NCI-H526 treated with DMSO at 0.1 percent for 48 hours (cell line): ENCODE measurements at regions not wholly inside any gene's neighbourhood (a gene's known extent, or its start where the extent isn't known, plus 50 kb on each side); places are given as distances from the start of the nearest gene placed in this dataset.

ENCODE experiments used
- DNase-seq: peaks from one replicate; lab custom pipeline; 2025; lab: John Stamatoyannopoulos, UW

- DNase-seq, result no peak
Observed at GRCh38 chr16:86296256-86296655, 214.1 kb upstream of the FOXF1 start.

DNA sequence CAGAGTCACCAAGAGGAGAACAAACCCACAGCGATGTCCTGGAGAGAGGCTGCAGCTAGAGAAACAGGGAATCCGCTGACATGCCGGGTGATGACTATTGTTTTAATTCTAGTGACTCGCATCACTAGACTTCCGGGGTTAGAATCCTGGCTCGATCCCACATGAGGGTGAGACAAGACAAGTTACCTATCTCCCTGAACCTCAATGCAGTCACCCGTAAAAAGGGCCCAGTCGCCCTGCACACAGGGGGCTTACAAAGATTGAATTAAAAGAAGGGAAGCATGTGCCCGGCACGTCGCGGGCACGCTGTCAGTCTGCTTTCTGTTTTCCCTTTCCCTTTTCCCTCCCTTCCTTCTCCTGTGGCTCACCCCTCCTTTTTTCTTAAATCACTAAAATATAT lies 212.9 kb upstream of the FOXF1 start:
- DNase-seq, result no peak

DNA sequence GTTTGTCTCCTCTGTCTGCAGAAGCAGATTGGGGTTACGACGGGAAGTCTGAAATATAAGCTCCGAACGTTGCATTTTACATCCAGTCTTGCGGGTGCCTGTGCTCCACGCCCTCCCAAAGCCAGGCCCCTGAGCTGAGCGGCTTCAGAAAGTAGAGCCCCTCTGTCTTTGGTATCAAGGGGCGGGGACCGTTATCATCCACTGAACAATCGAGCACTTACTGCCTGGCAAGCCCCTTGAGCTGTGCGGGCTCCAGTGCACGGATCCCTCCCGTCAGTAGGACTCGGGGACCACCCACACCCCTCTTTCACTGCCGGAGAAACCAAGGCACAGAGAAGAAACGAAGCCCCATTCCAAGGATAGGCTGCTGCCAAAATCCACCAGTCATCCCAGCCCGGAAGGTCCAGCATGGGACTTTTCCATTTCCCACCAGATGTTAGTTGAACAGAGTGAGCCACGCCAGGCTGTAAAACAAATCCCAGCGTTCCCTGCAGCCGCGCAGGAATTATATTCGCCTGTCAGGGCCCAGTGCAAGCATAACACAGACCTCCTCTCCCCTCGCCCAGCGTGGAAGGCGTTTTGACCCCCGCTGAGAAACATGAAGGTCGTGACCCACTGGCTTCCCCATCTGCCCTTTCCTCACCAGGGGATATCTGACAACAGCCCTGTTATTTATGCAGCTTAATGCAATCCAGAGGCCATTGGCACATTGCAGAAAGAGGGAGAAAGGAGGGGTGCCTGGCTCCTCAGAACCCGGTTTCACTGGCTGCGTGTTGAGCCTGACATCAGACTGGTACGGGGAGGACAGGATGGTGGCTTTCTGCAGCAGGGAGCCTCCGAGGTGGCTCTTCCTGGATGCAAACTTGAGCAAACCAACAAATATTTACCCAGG lies 212.2 kb upstream of the FOXF1 start:
- no peak for DNase-seq

DNA sequence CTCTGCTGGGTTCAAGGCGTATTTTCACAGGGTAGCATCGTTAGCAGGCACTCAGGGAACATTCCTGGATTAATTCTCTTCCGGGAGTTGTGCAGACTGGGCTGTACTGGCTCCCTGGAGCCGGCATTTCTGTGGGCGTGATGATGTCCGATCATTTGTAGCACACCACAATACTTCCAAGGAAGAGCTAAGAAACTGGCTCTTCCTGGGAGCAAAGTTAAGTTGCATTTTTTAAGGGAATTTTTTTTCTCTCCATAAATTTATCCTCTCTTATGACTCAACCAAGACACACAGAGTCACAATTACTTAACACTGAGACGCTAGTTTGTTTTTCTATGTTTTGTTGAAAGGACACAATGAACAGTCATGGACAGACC lies 211.6 kb upstream of the FOXF1 start:
- DNase-seq, result no peak

DNA sequence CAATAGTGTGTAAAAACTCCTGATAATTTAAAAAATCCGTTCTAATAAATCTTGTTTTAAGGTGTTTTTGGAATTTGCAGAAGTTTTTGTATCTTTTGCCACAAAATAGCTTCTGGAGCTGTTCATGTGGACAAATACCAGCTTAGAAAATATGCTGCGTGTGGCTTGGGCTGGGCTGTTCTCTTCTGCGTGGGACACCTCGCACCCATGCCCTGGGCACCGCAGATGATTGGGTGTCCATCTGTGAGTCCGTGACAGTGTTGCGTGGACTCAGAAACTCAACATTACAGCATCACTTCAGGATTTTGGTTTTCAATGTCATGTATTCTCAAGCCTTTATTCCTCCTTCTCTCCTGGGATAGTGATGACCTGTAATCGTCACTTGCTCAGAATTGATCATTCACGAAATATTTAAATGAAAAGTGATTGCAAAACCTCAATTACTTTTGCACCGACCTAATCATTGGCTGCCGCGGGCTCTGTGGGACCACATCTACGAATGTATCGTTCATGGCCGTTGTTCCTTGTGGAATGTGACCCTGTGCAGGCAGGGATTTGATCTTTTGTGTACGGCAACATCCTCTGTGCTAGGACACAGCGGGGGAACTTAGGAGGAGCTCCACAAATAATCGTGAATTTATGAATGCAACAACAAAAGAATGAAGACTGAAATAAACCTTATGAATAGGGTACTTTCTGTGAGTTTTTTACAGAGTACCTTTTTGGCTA lies 210.3 kb upstream of the FOXF1 start:
- no peak for DNase-seq

DNA sequence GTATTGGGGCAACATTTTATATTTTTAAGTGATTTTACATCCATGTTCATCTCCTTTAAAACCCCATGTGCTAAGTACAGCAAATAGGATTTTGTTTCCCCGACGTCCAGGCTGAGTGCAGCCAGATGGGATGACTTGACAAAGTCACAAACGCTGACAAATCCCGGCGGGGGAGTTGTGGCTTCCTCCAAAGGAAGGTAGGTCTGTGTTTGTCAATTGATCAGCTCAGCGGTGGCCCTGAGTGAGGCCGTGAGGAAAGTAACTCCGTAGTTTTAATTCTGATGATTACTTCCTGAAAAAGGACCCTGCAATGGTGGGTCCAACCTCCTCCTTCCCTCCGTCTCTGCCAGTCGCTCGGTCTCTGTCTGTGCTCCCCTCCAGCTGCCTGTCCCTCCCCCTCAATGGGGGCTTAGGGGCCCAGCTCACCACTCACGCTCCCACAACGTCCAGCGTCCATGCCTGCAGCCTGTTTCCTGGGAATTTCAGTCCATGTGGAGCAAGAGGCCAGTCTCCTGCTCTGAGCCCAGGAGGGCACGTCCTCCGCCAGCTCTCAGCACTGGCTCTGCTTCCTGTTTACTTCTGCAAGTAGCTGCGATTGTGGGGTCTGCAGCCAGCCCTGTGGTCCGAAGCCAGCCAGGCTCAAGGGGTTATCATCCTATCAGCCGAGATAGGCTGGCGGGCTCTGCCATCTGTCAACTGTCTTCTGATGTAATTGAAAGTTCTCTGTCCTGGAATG lies 209.4 kb upstream of the FOXF1 start:
- no peak for DNase-seq

DNA sequence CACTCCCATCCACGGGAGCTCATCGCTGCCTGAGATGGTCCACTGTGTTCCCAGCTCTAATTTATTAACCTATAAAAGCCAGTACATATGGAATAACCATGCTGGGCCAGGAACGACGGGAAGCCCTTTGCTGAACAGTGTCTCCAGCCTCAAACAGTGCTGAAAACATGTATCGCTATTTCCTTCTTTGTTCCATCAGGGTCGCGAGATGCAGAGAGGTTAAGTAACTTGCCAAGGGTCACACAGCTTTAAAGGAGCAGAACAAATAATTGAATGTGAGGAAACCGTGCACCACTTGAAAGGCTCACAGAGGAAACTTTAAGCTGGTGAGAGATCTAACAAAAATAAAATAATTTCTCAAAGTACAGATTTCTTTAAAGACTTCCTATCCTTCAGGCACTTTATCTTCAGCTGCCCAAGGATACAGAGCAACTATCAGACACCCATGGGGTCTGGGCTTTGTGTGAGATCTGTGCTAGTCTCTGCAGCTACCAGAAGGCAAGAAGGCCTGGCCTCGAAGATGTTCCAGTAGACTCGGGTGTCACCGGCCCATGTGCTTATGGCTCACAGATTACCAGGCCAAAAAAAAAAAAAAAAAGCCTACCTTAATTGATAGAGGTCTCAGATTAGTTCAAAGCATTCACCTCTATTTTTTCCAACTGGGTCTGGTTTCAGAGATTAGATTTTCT lies 207.8 kb upstream of the FOXF1 start:
- DNase-seq, result no peak

DNA sequence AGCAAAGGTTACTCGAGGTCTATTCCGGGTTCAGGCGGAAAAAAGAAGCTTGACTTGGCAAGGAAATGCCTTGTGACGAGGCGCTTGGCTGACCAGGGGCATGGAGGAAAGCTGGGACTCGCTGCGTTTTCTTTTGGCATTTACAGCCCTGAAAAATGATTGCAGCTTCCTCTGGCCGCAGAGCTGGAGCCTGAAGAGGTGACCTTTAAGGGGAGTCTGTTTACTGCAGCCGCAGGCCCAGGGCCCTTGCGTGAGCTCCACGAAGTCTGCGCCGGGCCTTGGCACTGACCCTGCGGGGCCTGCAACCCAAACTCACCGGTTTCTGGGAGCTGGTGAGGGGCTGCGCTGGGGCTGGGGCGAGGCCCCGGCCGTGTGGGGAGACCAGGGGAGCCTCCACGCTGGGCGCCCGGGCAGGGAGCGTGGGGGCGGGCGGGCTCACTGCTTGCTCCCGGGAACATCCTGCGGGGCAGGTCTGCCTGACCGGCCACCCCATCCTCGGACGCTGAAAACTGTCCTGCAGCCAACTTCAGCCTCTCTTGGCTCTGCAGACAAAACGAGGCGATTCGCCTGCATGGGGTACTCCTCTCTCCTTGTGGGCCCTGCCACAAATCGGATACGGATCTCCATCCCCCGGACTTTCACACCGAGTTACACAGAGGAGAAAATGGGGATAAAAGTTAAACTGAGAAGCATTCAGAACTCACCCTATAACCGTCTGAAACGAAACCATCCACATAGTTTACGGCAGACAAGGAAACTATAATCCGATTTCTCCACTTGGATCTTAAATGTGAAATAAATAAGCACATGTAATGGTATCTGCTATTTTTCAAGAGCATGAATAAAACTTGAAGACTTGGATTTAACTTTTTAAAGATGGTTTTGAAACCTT lies 206.3 kb upstream of the FOXF1 start:
- DNase-seq, result no peak

DNA sequence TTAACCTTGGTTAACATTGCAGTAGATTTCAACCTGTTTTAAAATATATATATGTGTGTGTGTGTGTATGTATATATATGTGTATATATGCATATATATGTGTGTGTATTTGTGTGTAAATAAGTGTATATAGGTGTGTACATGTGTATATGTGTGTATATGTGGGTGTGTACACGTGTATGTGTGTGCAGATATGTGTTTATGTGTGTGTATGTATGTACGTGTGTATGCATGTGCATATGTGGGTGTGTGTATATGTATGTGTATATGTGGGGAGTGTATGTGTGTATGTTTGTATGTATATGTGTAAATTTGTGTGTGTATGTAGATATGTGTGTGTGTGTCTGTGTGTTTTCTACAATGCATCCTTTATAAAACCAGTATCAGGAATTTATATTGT lies 205.5 kb upstream of the FOXF1 start:
- DNase-seq, result no peak

- DNase-seq, result no peak
Observed at GRCh38 chr16:86305440-86305839, 204.9 kb upstream of the FOXF1 start.

DNA sequence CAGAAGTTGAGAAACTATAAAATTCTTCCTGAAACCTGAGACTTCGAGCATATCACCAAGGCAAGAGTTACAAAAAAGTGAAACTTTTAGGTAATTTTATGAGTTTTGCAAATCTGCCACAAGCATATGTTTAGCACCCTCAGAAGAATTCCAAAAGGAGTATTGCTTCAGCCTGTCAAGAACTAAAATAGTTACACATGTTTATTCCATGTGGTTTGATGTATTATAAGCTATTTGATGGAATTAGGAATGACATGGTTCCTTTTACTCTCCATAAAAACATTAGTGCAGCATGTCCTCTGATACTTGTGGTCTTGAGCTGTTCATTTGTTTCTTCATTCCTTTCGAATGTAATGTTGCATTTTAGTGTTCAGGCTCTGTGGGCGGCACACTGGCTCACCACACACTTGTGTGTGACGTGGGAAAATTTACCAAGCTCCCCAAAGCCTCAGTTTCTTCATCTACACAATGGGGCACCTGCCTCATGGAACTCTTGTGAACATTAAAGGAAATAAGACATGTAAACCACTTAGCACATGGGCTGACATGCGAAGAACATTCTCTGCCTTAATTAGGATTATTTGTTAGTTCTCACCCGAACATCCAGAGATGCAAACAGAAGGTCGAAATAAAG lies 204.2 kb upstream of the FOXF1 start:
- DNase-seq, result no peak

- no peak for DNase-seq
Observed at GRCh38 chr16:86306811-86307513, 203.4 kb upstream of the FOXF1 start.

- DNase-seq, result no peak
Observed at GRCh38 chr16:86307514-86307903, 202.8 kb upstream of the FOXF1 start.

GRCh38 chr16:86308514-86308913 lies 201.8 kb upstream of the FOXF1 start:
- no peak for DNase-seq

- DNase-seq, result no peak
Observed at GRCh38 chr16:86313631-86314030, 196.7 kb upstream of the FOXF1 start.

- DNase-seq, result no peak
Observed at GRCh38 chr16:86314402-86315025, 195.8 kb upstream of the FOXF1 start.

DNA sequence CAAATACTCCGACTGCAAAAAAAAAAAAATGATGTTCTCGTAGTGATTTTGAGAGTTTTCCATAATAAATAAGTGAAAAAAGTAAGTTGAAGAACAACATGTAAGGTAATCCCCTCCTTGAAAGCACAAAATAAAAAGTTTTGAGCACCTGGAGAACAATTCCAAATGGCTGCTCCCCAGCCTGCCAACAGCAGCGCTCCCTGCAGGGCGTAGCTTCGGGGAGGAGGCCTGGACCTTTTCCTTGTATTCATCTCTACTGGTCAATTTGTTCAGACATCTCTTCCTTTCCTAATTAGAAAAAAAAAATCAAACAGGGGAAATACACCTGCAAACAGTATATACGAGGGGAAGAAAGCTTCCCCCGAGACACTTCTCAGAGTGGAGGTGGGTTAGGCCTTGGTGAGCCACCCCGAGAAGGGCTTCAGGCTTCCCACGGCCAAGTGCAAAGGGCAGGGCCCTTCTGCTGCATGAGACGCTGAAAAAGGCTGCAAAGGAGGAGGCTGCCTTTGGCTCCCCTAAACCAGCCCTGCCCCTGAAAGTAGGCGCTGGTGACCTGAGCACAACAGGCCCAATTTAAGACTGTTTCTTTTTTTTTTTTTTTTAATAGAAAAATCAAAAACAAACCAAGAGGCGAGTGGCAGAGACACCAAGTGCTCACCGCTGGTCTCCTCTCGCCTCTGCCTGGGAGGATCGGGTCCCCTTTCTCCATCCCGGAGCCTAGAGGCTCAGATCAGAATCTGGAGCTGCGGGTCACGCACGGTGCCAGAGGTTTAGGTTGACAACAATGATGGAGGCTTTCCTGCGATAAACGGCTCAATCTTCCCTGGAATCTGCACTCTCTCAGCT lies 193.1 kb upstream of the FOXF1 start:
- DNase-seq, result no peak

GRCh38 chr16:86317813-86318650 lies 192.3 kb upstream of the FOXF1 start:
- no peak for DNase-seq
